Breast epithelium (tissue), 3 donors: ENCODE measurements at regions not wholly inside any gene's neighbourhood (a gene's known extent, or its start where the extent isn't known, plus 50 kb on each side); places are given as distances from the start of the nearest gene placed in this dataset.

Experiments
- CTCF ChIP-seq, 3 donors: fragments of 450-650 bp; IDR thresholded peaks; one replicate each; pipeline ENCODE4 v1.5.1; 2016 to 2017; ENCODE audit warnings: antibody characterized with exemption in 3 of 3, mild to moderate bottlenecking in 3 of 3, moderate library complexity in 3 of 3
- POLR2A ChIP-seq: fragments of 450-650 bp; IDR thresholded peaks from one replicate; pipeline ENCODE4 v1.6.1; 2016; ENCODE audit warnings: antibody characterized with exemption, mild to moderate bottlenecking, moderate library complexity
- POLR2AphosphoS5 ChIP-seq, 3 donors: sonication (generic); formaldehyde crosslinking; IDR thresholded peaks; one replicate each; pipeline ENCODE4 v1.6.1; 2017; ENCODE audit warnings: antibody characterized with exemption in 3 of 3

GRCh38 chr2:36052819-36053218 lies 302.8 kb upstream of the CRIM1 start:
- no peak for TF ChIP-seq CTCF (IDR thresholded peaks at IDR 0.05)
- no peak for TF ChIP-seq POLR2A
- TF ChIP-seq POLR2AphosphoS5 (IDR thresholded peaks at IDR 0.05) = no peak
